CD4-positive, alpha-beta memory T cell (primary cell): ENCODE measurements at regions not wholly inside any gene's neighbourhood (a gene's known extent, or its start where the extent isn't known, plus 50 kb on each side); places are given as distances from the start of the nearest gene placed in this dataset.

ENCODE experiments used
- CTCF ChIA-PET: fragments of 350-600 bp; sonication (Branson Sonifier 250); formaldehyde crosslinking; loops from one replicate; lab custom pipeline; 2021; ENCODE audit warnings: inconsistent platforms; ENCODE audit not compliant: partially characterized antibody; lab: Charles Lee
- POLR2A ChIA-PET: fragments of 350-600 bp; sonication (Branson Sonifier 250); formaldehyde crosslinking; loops from one replicate; lab custom pipeline; 2021; ENCODE audit not compliant: partially characterized antibody; lab: Charles Lee
- DNase-seq, 5 donors: peaks; one replicate each; pipeline versions ENCODE4 v3.0.0 to v3.0.0-alpha.2; 2020 to 2022; ENCODE audit warnings: mixed read lengths in 1 of 5
- H3K27ac ChIP-seq: one replicate; pipeline ENCODE4 v1.7.0; 2013; ENCODE audit warnings: low read depth, low read length
- H3K27me3 ChIP-seq: 2 replicates; pipeline ENCODE4 v1.7.0; 2013; ENCODE audit warnings: mild to moderate bottlenecking, low read length, moderate library complexity; ENCODE audit not compliant: insufficient read depth
- H3K36me3 ChIP-seq: 2 replicates; pipeline ENCODE4 v1.7.0; 2013; ENCODE audit warnings: mild to moderate bottlenecking, low read length, moderate library complexity; ENCODE audit not compliant: insufficient read depth
- H3K4me1 ChIP-seq: 2 replicates; pipeline ENCODE4 v1.7.0; 2013; ENCODE audit warnings: mild to moderate bottlenecking, low read length, moderate library complexity; ENCODE audit not compliant: insufficient read depth
- H3K4me3 ChIP-seq, 2 donors: one replicate each; pipeline ENCODE4 v1.7.0; 2013; ENCODE audit warnings: low read length in 2 of 2, mild to moderate bottlenecking in 1 of 2
- H3K9me3 ChIP-seq, 2 donors: one replicate each; pipeline ENCODE4 v1.7.0; 2013; ENCODE audit warnings: low read length in 2 of 2, control low read depth in 1 of 2; ENCODE audit not compliant: control insufficient read depth in 1 of 2
- H3K27ac Mint-ChIP-seq, 7 donors: one replicate each; pipeline ENCODE4 v1.8.0; 2020 to 2021; ENCODE audit warnings: mixed read lengths in 7 of 7, mild to moderate bottlenecking in 6 of 7, inconsistent platforms in 3 of 7, moderate library complexity in 3 of 7
- H3K27me3 Mint-ChIP-seq, 2 donors: one replicate each; pipeline ENCODE4 v1.8.0; 2020 to 2021; ENCODE audit warnings: mixed read lengths in 2 of 2
- H3K36me3 Mint-ChIP-seq, 2 donors: one replicate each; pipeline ENCODE4 v1.8.0; 2020 to 2021; ENCODE audit warnings: mixed read lengths in 2 of 2, inconsistent platforms in 1 of 2, mild to moderate bottlenecking in 1 of 2
- H3K4me1 Mint-ChIP-seq, 4 donors: one replicate each; pipeline ENCODE4 v1.8.0; 2020 to 2021; ENCODE audit warnings: mixed read lengths in 4 of 4, mild to moderate bottlenecking in 1 of 4
- H3K4me3 Mint-ChIP-seq, 8 donors: one replicate each; pipeline ENCODE4 v1.8.0; 2020 to 2021; ENCODE audit warnings: mixed read lengths in 8 of 8, mild to moderate bottlenecking in 7 of 8, moderate library complexity in 6 of 8, inconsistent platforms in 3 of 8
- H3K9me3 Mint-ChIP-seq, 8 donors: one replicate each; pipeline ENCODE4 v1.8.0; 2020 to 2021; ENCODE audit warnings: mixed read lengths in 8 of 8, mild to moderate bottlenecking in 5 of 8, inconsistent platforms in 3 of 8, moderate library complexity in 1 of 8
- intact Hi-C: fragments of 100-400 bp; cut with micrococcal nuclease; formaldehyde crosslinking; loops from one replicate; pipeline ENCODE4 v1.15.1; 2023

DNA sequence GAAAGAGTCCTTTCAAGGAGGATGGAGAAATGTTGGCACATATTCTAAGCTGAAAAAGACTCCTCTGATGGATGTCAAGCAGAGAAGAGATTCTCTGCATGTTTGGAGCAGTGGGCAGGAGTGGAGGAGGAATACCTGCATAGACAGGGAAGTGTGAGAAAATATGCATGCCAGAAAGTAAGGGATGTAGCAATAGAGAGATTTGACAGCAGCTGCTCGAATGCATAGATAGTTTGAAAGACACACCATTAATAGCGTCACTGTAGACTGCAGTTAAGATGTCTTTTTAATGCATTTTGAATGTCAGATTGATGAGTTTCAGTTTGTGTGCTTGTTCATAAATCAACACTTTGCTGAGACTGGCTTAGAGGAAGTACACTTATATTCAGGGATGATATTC is 169.9 kb upstream of the POT1 start:
- DNase-seq: no peak
- intact Hi-C loops: no loop called here
- peaks cover 0 to 8% (median under 1%) of the 10 kb centered on the region in 8 donors for H3K9me3 Mint-ChIP-seq
- no peaks in the 10 kb centered on the region for H3K4me1 Mint-ChIP-seq
- no peak overlapping the region for H3K27ac Mint-ChIP-seq
- H3K36me3 Mint-ChIP-seq: no peaks in the 10 kb centered on the region
- Histone ChIP-seq H3K36me3 (no peaks in the 10 kb centered on the region), H3K27me3 (no peaks in the 10 kb centered on the region), H3K9me3 (no peaks in the 10 kb centered on the region), H3K4me3 (no peak overlapping the region), H3K4me1 (no peaks in the 10 kb centered on the region), H3K27ac (no peak overlapping the region)
- no peak overlapping the region for H3K4me3 Mint-ChIP-seq
- H3K27me3 Mint-ChIP-seq: peaks cover 0 to 1% of the 10 kb centered on the region in 2 donors
- ChIA-PET CTCF (no interaction called here), POLR2A (no interaction called here)

DNA sequence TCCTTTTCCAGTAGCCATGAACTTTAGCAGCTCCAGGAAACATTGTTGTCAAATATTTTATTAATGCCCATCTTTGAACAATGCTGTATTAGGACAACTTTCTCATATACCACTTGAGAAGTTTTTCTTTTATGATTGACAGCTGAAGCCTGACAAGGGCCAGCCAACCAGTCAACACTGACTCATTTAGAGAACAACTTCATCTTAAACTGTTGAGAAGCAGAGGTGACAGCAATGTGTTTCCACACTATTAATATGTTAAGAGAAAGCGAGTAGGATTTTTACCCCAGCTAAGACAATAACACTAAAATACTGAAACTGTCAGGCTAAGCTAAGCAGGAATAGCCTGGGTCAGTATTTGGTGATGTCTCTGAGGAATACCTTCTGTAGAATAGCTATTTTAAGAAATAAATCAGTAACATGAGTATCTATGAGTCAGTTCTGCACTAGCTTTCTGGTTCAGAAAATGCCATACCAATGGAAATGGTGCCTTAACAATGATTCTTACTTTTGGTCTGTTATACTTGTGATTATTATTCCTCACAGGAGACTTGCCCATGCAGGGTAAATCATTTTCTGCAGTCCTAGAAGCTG is 168.8 kb upstream of the POT1 start:
- intact Hi-C loops: no loop called here
- H3K27me3 ChIP-seq: no peaks in the 10 kb centered on the region

DNA sequence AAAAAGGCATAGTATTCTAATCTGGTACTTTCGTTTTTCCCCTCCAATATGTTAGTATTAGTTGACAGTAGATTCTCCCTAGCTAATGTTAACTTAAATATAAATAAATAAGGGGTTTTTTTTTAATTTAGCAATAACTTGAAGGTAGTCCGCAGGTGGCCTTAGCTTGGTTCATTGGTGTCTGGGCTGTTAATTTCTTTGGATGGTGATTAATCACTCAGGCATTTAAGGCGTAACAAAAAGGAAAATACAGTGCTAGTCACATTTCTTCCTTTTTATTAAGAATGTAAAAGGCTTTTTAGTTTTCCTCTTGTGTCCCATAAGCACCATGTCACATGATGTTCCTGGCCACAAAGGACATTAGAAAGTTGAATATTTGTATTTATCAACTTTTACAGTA is 161.0 kb upstream of the POT1 start:
- POLR2A ChIA-PET: no interaction called here

More for the DNA sequence above, 168.8 kb upstream of the POT1 start:
- DNase-seq: no peak
- no peaks in the 10 kb centered on the region for H3K4me1 ChIP-seq
- H3K27ac ChIP-seq: no peak overlapping the region
- H3K4me3 ChIP-seq: no peak overlapping the region
- peaks cover 0 to 1% of the 10 kb centered on the region in 2 donors for H3K27me3 Mint-ChIP-seq
- H3K36me3 ChIP-seq: no peaks in the 10 kb centered on the region
- peaks cover 0 to 3% (median 0%) of the 10 kb centered on the region in 8 donors for H3K9me3 Mint-ChIP-seq
- POLR2A ChIA-PET: no interaction called here
- H3K36me3 Mint-ChIP-seq: no peaks in the 10 kb centered on the region
- H3K4me3 Mint-ChIP-seq: no peak overlapping the region
- H3K9me3 ChIP-seq: no peaks in the 10 kb centered on the region
- H3K27ac Mint-ChIP-seq: no peak overlapping the region
- no peaks in the 10 kb centered on the region for H3K4me1 Mint-ChIP-seq
- CTCF ChIA-PET: no interaction called here

DNA sequence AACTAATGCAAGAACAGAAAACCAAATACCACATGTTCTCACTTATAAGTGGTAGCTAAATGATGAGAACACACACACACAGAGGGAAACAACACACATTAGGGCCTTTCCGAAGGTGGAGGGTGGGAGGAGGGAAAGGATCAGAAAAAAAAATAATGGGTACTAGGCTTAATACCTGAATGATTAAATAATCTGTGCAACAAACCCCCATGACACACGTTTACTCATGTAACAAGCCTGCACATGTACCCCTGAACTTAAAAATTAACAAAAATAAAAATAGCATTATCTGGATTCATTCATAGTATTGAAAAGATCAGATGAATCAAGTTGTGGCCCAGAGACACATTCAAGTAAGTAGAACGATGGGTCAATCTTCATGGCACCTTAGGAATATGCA is 159.5 kb upstream of the POT1 start:
- POLR2A ChIA-PET: no interaction called here
- intact Hi-C loops: no loop called here
- Histone ChIP-seq H3K27ac (no peak overlapping the region), H3K4me1 (no peaks in the 10 kb centered on the region), H3K36me3 (no peaks in the 10 kb centered on the region), H3K4me3 (no peak overlapping the region), H3K9me3 (no peaks in the 10 kb centered on the region), H3K27me3 (no peaks in the 10 kb centered on the region)
- H3K4me3 Mint-ChIP-seq: no peak overlapping the region
- no peaks in the 10 kb centered on the region for H3K27me3 Mint-ChIP-seq
- no peak for DNase-seq
- no peak overlapping the region for H3K27ac Mint-ChIP-seq
- no peaks in the 10 kb centered on the region for H3K4me1 Mint-ChIP-seq
- CTCF ChIA-PET: no interaction called here
- no peaks in the 10 kb centered on the region for H3K36me3 Mint-ChIP-seq
- peaks cover 0 to 2% (median 0%) of the 10 kb centered on the region in 8 donors for H3K9me3 Mint-ChIP-seq

More for the DNA sequence above, 161.0 kb upstream of the POT1 start:
- Mint-ChIP-seq H3K4me3 (no peak overlapping the region), H3K36me3 (no peaks in the 10 kb centered on the region), H3K4me1 (no peaks in the 10 kb centered on the region), H3K27ac (no peak overlapping the region), H3K27me3 (no peaks in the 10 kb centered on the region), H3K9me3 (no peaks in the 10 kb centered on the region)
- Histone ChIP-seq H3K36me3 (no peaks in the 10 kb centered on the region), H3K4me3 (no peak overlapping the region), H3K9me3 (no peaks in the 10 kb centered on the region), H3K4me1 (no peaks in the 10 kb centered on the region), H3K27ac (no peak overlapping the region), H3K27me3 (no peaks in the 10 kb centered on the region)
- CTCF ChIA-PET: no interaction called here
- intact Hi-C loops: no loop called here
- DNase-seq: no peak

DNA sequence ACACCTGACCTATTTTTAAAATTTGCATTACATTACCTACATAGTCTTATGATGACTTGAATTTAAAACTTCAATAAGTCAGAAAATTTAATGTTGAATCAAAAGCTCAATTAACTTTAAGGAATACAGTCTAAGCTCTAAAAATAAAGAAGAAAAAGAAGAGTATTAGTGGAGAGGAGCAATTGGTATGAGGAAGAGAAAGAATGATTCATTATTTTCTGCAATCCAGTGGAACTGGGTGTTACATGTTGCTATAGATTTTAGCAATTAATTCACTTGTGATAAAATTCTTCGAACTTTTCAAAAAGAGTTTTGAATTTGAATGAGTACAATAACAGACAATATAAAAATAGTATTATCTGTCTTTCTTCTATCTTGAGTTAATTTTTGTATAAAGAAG is 158.9 kb upstream of the POT1 start:
- peaks cover 0 to 2% (median 0%) of the 10 kb centered on the region in 8 donors for H3K9me3 Mint-ChIP-seq
- H3K4me1 Mint-ChIP-seq: no peaks in the 10 kb centered on the region
- no peaks in the 10 kb centered on the region for H3K36me3 Mint-ChIP-seq
- no peaks in the 10 kb centered on the region for H3K27me3 Mint-ChIP-seq
- Histone ChIP-seq H3K36me3 (no peaks in the 10 kb centered on the region), H3K27ac (no peak overlapping the region), H3K27me3 (no peaks in the 10 kb centered on the region), H3K9me3 (no peaks in the 10 kb centered on the region), H3K4me1 (no peaks in the 10 kb centered on the region), H3K4me3 (no peak overlapping the region)
- DNase-seq: no peak
- no peak overlapping the region for H3K27ac Mint-ChIP-seq
- ChIA-PET CTCF (no interaction called here), POLR2A (no interaction called here)
- H3K4me3 Mint-ChIP-seq: no peak overlapping the region
- intact Hi-C loops: no loop called here

DNA sequence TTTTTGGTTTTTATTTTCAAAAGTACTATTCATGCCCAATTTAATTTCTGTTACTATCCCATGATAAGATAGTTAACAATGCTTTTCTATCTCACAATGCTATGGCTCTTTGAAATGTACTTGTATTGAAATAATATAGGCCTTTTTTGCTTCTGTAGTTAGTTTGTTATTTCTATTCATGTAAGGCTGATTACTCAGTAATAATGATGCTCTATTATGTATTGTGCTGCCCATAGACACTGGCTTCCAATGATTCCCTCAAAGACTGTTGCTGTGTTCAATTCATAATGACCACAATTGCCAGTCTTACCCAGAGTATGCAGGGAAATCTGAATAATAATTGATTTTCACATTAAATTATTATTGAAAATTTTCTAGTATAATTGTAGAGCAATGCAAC is 155.5 kb upstream of the POT1 start:
- Histone ChIP-seq H3K9me3 (no peaks in the 10 kb centered on the region), H3K4me1 (no peaks in the 10 kb centered on the region), H3K36me3 (no peaks in the 10 kb centered on the region), H3K27ac (no peak overlapping the region), H3K4me3 (no peak overlapping the region), H3K27me3 (no peaks in the 10 kb centered on the region)
- no peaks in the 10 kb centered on the region for H3K36me3 Mint-ChIP-seq
- DNase-seq: no peak
- peaks cover 0 to 2% (median 0%) of the 10 kb centered on the region in 8 donors for H3K9me3 Mint-ChIP-seq
- no peak overlapping the region for H3K4me3 Mint-ChIP-seq
- CTCF ChIA-PET: no interaction called here
- POLR2A ChIA-PET: no interaction called here
- H3K4me1 Mint-ChIP-seq: no peaks in the 10 kb centered on the region
- H3K27me3 Mint-ChIP-seq: no peaks in the 10 kb centered on the region
- no peak overlapping the region for H3K27ac Mint-ChIP-seq
- intact Hi-C loops: no loop called here

DNA sequence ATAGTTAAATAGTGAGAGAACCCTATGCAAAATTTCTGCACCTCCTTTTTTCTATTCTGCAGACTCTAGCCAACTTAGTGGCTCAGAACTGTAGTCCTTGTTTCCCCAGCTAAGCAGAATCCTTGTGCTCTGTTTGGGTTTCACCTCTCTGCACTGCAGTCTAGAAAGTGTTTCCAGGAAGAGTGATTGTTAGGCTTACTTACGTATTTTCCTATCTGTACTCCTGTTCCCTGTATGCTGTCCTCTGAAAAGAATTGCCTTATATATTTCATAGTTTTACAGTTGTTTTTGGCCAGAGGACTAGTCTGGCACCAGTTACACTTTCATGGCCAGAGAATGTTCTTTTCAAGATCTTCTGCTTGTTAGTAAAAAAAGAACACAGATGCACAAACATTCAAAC is 154.6 kb upstream of the POT1 start:
- no peak overlapping the region for H3K4me3 ChIP-seq
- H3K4me1 Mint-ChIP-seq: no peaks in the 10 kb centered on the region
- no peak overlapping the region for H3K27ac Mint-ChIP-seq
- peaks cover 0 to 2% (median 0%) of the 10 kb centered on the region in 8 donors for H3K9me3 Mint-ChIP-seq
- intact Hi-C loops: no loop called here
- no peak overlapping the region for H3K4me3 Mint-ChIP-seq
- no peaks in the 10 kb centered on the region for H3K9me3 ChIP-seq
- no peaks in the 10 kb centered on the region for H3K36me3 ChIP-seq
- H3K4me1 ChIP-seq: no peaks in the 10 kb centered on the region
- no peaks in the 10 kb centered on the region for H3K27me3 ChIP-seq
- CTCF ChIA-PET: no interaction called here
- no peak for DNase-seq
- no peaks in the 10 kb centered on the region for H3K36me3 Mint-ChIP-seq
- H3K27ac ChIP-seq: no peak overlapping the region
- H3K27me3 Mint-ChIP-seq: no peaks in the 10 kb centered on the region
- POLR2A ChIA-PET: no interaction called here

DNA sequence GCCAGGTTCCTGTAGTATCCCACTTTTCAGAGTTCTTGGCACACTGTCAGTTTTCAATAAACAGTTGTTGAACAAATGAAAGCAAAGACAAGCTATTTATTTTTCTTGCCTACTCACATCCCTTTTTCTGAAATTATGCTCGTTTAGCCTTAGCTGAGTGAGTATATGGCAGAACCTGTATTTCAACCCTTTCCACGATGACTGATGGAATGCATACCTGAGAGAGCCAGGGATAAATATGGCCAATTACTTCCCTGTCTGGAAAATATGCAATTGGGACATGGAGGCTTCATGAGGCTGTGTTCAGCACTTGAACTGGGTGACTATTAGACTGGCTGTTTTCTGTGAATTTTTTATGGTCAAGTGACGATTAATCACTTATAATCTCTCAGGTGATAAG is 144.5 kb upstream of the POT1 start:
- Histone ChIP-seq H3K9me3 (no peaks in the 10 kb centered on the region), H3K36me3 (no peaks in the 10 kb centered on the region), H3K4me1 (no peaks in the 10 kb centered on the region), H3K27me3 (no peaks in the 10 kb centered on the region), H3K27ac (no peak overlapping the region), H3K4me3 (no peak overlapping the region)
- intact Hi-C loops: no loop called here
- H3K4me1 Mint-ChIP-seq: no peaks in the 10 kb centered on the region
- no peak overlapping the region for H3K27ac Mint-ChIP-seq
- no peaks in the 10 kb centered on the region for H3K36me3 Mint-ChIP-seq
- POLR2A ChIA-PET: no interaction called here
- H3K27me3 Mint-ChIP-seq: no peaks in the 10 kb centered on the region
- H3K4me3 Mint-ChIP-seq: no peak overlapping the region
- peaks cover 0 to 10% (median 2%) of the 10 kb centered on the region in 8 donors for H3K9me3 Mint-ChIP-seq
- DNase-seq: no peak
- CTCF ChIA-PET: no interaction called here
